ENCODE measurements at regions not wholly inside any gene's neighbourhood (a gene's known extent, or its start where the extent isn't known, plus 50 kb on each side); places are given as distances from the start of the nearest gene placed in this dataset.

DNA sequence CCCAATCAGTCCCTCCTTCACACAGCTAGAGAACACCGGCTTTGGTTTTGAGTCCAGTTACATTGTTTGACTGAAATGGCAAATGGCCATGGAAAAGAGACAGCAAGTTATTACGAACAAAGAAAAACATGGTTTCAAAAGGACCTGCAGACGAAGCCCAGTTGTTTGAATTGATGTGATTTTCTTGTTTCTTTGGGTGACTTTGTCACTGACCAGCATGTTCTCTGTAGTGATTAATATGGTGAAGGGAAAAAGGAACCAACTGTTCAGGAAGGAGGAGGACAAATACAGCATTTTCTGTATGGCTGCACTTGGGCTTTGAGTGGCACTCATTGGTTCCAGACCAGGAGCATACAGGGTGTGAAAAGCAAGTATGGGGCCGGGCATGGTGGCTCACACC, 217.4 kb upstream of the TPM1 start:
- H3K4me1 ChIP-seq = no peaks in the 10 kb centered on the region
- no peak overlapping the region for H3K4me2 ChIP-seq
- H3K9ac ChIP-seq = no peak overlapping the region
- no peaks in the 10 kb centered on the region for H3K27me3 ChIP-seq
- no peak overlapping the region for H3K4me3 ChIP-seq
- no peaks in the 10 kb centered on the region for H4K20me1 ChIP-seq
- H3K36me3 ChIP-seq = no peaks in the 10 kb centered on the region
- TF ChIP-seq Cebpa-rat (IDR thresholded peaks at IDR 0.05) = no peak
- no peak overlapping the region for H3K27ac ChIP-seq
- no peaks in the 10 kb centered on the region for H3K9me3 ChIP-seq

DNA sequence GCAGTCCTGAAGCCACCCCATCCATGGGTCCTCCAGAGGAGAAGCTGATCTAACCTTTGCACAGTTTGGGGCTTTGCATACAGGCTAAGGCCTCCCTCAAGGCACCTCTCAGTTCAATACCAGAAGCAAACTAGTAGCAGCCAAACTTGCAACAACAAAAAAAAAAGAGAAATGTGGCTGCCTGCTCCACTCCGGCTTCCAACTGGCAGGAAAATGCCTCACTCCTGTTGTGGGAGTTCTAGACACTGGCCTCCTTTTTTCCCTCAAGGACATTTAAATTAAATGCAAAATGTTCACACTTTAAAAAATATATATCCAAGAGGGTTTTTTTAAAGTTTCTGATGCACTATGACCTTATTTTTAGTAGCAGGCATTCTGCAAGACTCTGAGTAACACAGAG, 216.0 kb upstream of the TPM1 start:
- Histone ChIP-seq H3K4me2 (no peak overlapping the region), H4K20me1 (no peaks in the 10 kb centered on the region), H3K27me3 (no peaks in the 10 kb centered on the region), H3K4me1 (no peaks in the 10 kb centered on the region), H3K27ac (no peak overlapping the region), H3K4me3 (no peak overlapping the region), H3K9me3 (no peaks in the 10 kb centered on the region), H3K36me3 (no peaks in the 10 kb centered on the region), H3K9ac (no peak overlapping the region)
- no peak for TF ChIP-seq Cebpa-rat (IDR thresholded peaks at IDR 0.05)

DNA sequence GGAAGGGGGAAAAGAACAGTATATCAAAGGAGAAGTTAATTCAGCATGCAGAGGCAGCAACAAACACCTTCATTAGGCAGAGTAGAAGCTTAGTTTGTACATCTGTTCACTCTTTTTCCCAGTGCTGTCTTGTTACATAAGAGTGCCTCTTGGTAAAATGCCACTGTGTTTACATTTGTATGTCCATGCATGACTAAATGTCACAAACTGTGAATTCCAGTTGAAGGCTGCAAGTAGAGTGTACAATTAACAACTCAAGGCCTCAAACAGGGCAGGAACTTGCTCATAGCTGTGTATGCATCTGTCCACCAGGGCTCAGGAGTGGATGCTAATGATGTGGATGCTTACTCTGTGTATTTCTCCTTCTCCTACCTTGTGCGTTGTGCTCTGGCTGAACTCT, 214.2 kb upstream of the TPM1 start:
- Histone ChIP-seq H3K9me3 (no peaks in the 10 kb centered on the region), H3K4me3 (no peak overlapping the region), H3K4me2 (no peak overlapping the region), H3K27me3 (no peaks in the 10 kb centered on the region), H3K36me3 (no peaks in the 10 kb centered on the region), H3K4me1 (no peaks in the 10 kb centered on the region), H3K27ac (no peak overlapping the region), H3K9ac (no peak overlapping the region), H4K20me1 (no peaks in the 10 kb centered on the region)
- no peak for TF ChIP-seq Cebpa-rat (IDR thresholded peaks at IDR 0.05)

DNA sequence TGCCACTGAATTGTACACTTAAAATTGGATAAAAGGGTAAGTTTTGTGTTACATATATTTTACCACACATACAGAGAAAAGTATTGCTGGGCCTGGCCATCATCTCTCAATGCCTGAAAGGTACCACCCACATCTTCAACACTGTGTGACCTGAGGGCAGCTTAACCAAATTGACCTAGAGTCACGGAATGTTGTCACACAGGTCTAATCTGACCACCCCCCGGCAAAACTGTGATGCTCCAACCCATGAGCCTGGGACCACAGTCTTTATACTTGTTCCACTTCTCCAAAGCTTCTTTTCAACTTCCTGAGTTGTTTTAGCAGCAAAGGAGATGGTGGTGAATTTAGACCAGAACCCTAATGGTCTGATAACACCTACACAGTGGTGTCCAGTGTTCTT, 210.3 kb upstream of the TPM1 start:
- H3K27ac ChIP-seq = no peak overlapping the region
- no peaks in the 10 kb centered on the region for H3K4me1 ChIP-seq
- no peak overlapping the region for H3K4me3 ChIP-seq
- no peak for TF ChIP-seq Cebpa-rat (IDR thresholded peaks at IDR 0.05)
- no peak overlapping the region for H3K4me2 ChIP-seq
- H3K9me3 ChIP-seq = no peaks in the 10 kb centered on the region
- H3K36me3 ChIP-seq = no peaks in the 10 kb centered on the region
- no peaks in the 10 kb centered on the region for H3K27me3 ChIP-seq
- no peaks in the 10 kb centered on the region for H4K20me1 ChIP-seq
- no peak overlapping the region for H3K9ac ChIP-seq

DNA sequence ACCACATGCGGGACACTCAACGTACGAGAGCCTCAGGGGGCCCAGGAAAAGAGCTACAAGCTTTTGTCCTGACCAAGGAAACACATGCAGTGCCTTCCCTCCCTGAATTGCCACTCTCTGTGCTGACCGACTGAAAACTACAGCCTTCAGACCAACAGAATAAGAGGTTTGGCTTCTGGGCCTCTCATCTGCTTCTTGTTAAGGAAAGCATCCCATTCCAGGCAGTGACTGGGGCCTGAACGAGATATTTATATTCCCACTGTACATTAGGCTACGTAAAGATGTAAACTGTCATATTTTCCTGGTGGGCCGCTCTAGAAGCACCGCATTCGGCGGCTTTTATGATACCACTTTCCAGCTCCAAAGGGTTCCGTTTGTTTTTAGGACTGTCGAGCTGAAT, 208.9 kb upstream of the TPM1 start:
- H3K4me2 ChIP-seq = no peak overlapping the region
- TF ChIP-seq Cebpa-rat (IDR thresholded peaks at IDR 0.05) = no peak
- no peak overlapping the region for H3K9ac ChIP-seq
- no peaks in the 10 kb centered on the region for H3K9me3 ChIP-seq
- no peaks in the 10 kb centered on the region for H3K27me3 ChIP-seq
- no peak overlapping the region for H3K27ac ChIP-seq
- no peaks in the 10 kb centered on the region for H3K36me3 ChIP-seq
- H4K20me1 ChIP-seq = no peaks in the 10 kb centered on the region
- H3K4me1 ChIP-seq = no peaks in the 10 kb centered on the region
- H3K4me3 ChIP-seq = no peak overlapping the region

DNA sequence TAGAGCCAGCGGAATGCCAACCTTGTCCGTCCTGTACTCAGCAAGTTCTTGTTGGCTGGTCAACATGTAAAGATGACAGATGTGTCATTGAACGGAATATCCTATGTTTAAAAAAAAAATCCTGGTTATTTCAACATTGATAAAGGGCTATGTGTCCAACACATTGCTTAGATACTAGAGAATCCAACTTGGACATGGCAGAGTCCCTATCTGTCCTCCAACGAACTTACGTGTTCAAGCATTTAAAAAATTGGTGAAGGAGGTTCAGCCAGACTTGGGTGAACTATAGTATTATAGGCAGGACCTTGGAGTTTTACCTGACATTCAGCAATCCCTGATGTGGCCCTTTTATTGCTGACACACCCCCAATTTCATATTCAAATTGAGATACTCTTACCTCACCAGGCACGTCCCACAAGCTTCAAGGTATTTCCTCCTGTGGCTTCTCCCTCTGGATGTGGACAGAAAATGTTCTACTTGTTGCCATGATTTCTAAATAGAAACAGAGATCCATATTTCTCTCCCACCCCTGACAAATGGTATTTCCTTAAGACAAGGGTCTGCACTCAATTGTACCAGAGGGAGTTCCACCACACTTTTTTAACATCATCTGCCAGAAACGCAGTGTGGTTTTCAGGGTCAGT, 207.7 kb upstream of the TPM1 start:
- no peaks in the 10 kb centered on the region for H3K9me3 ChIP-seq
- no peaks in the 10 kb centered on the region for H3K36me3 ChIP-seq
- no peak overlapping the region for H3K4me2 ChIP-seq
- no peaks in the 10 kb centered on the region for H3K27me3 ChIP-seq
- no peak overlapping the region for H3K4me3 ChIP-seq
- H4K20me1 ChIP-seq = no peaks in the 10 kb centered on the region
- H3K27ac ChIP-seq = no peak overlapping the region
- TF ChIP-seq Cebpa-rat (IDR thresholded peaks at IDR 0.05) = no peak
- no peak overlapping the region for H3K9ac ChIP-seq
- no peaks in the 10 kb centered on the region for H3K4me1 ChIP-seq

DNA sequence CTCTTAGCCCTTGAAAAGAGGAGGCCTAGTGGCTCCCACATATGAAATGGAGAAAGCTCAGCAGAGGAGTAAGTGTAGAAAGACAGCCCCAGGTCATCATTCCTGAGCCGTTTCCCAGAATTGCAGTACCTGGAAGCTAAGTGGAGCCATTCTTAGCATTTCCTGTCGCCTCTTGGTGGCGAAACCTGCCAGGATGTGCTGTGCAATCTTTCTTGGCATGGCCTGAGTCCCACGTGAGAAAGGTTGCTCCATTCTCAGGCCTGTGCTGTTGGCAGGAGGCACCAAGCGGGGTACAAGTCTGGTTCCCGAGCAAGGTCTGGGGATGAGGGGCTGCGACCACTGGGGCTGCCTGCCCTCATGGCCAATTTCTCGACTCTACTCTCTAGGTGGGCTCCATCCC, 207.2 kb upstream of the TPM1 start:
- H3K9me3 ChIP-seq = no peaks in the 10 kb centered on the region
- H3K9ac ChIP-seq = no peak overlapping the region
- H3K4me1 ChIP-seq = no peaks in the 10 kb centered on the region
- no peak for TF ChIP-seq Cebpa-rat (IDR thresholded peaks at IDR 0.05)
- H3K27ac ChIP-seq = no peak overlapping the region
- H3K4me3 ChIP-seq = no peak overlapping the region
- H3K36me3 ChIP-seq = no peaks in the 10 kb centered on the region
- no peaks in the 10 kb centered on the region for H3K27me3 ChIP-seq
- H4K20me1 ChIP-seq = no peaks in the 10 kb centered on the region
- no peak overlapping the region for H3K4me2 ChIP-seq

DNA sequence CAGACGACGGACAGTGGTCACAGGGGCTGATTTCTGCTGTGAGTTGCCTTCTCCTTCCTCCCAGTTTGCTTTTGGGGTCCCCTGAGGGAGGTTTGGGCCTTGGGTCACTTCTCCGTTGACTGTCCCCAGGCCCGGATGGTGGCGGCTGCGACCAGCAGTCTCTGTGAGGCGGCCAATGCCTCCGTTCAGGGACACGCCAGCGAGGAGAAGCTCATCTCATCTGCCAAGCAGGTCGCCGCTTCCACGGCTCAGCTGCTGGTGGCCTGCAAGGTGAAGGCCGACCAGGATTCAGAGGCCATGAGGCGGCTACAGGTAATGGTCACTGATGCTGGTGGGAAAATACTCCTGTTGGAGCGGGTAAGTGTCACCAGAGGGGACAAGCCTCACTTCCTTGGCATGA, 206.8 kb upstream of the TPM1 start:
- H3K4me1 ChIP-seq = no peaks in the 10 kb centered on the region
- H3K4me3 ChIP-seq = no peak overlapping the region
- no peaks in the 10 kb centered on the region for H3K27me3 ChIP-seq
- no peak overlapping the region for H3K4me2 ChIP-seq
- no peaks in the 10 kb centered on the region for H4K20me1 ChIP-seq
- no peaks in the 10 kb centered on the region for H3K36me3 ChIP-seq
- H3K27ac ChIP-seq = no peak overlapping the region
- H3K9ac ChIP-seq = no peak overlapping the region
- TF ChIP-seq Cebpa-rat (IDR thresholded peaks at IDR 0.05) = no peak
- H3K9me3 ChIP-seq = no peaks in the 10 kb centered on the region

DNA sequence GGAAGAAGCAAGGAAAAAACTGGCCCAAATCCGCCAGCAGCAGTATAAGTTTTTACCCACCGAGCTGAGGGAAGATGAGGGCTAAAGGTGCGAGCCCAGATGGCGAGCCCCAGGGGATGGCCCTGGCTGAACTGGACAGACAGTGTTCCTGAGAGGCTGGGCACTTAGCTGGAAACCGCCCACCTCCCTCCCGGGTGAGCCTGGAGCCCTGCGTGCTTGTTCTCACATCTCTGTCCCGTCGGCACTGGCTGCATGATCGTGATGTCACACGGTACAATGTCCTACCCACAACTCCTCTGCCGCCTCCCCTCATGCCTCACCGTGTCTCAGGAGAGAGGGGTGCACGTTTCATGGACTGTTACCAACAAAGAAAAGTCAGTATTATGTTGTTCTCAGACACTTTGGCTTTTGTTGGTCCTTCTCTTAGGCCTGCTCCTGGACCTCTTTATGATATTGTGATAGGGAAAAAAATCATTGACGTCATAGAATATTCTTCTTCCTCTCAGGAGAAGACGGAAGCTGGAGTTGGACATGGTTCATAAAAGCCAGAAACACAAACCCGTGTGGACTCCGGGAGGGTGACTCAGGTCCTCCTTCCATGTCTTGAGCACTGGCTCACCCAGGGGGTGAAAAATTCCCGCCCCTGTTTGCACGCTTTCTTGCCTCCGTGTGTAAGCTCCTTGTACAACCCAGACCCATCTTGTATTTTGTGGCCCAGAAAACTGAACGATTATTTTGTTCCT, 201.8 kb upstream of the TPM1 start:
- Histone ChIP-seq H3K9ac (no peak overlapping the region), H3K27me3 (no peaks in the 10 kb centered on the region), H3K9me3 (no peaks in the 10 kb centered on the region), H3K36me3 (no peaks in the 10 kb centered on the region), H3K27ac (no peak overlapping the region), H3K4me3 (no peak overlapping the region), H4K20me1 (no peaks in the 10 kb centered on the region), H3K4me1 (no peaks in the 10 kb centered on the region), H3K4me2 (no peak overlapping the region)
- no peak for TF ChIP-seq Cebpa-rat (IDR thresholded peaks at IDR 0.05)

DNA sequence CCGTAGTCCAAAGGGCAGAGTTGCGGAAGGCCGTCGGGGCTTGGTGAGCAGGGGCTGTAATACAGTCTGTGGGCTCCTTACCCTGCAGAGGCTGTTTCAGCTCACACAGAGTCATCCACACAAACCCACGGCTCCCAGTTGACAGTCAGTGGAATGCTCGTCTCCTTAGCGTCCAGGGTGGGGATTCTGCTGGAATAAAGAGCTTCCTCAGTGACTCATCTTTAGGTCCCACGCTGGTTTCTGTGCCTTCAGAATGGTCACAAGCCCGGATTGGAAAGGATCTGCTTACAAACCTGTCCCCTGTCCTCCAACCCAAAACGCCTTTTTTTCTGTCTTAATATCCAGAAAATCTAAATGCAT, 201.3 kb upstream of the TPM1 start:
- no peaks in the 10 kb centered on the region for H4K20me1 ChIP-seq
- H3K4me1 ChIP-seq = no peaks in the 10 kb centered on the region
- TF ChIP-seq Cebpa-rat (IDR thresholded peaks at IDR 0.05) = no peak
- no peaks in the 10 kb centered on the region for H3K9me3 ChIP-seq
- no peak overlapping the region for H3K9ac ChIP-seq
- H3K4me2 ChIP-seq = no peak overlapping the region
- H3K27me3 ChIP-seq = no peaks in the 10 kb centered on the region
- H3K4me3 ChIP-seq = no peak overlapping the region
- no peak overlapping the region for H3K27ac ChIP-seq
- no peaks in the 10 kb centered on the region for H3K36me3 ChIP-seq

All from BLaER1 (cell line).